ENCODE measurements at regions not wholly inside any gene's neighbourhood (a gene's known extent, or its start where the extent isn't known, plus 50 kb on each side); places are given as distances from the start of the nearest gene placed in this dataset.
A peak's percentile ranks its signal among the peaks of the same experiment; 100 is the strongest.

DNA sequence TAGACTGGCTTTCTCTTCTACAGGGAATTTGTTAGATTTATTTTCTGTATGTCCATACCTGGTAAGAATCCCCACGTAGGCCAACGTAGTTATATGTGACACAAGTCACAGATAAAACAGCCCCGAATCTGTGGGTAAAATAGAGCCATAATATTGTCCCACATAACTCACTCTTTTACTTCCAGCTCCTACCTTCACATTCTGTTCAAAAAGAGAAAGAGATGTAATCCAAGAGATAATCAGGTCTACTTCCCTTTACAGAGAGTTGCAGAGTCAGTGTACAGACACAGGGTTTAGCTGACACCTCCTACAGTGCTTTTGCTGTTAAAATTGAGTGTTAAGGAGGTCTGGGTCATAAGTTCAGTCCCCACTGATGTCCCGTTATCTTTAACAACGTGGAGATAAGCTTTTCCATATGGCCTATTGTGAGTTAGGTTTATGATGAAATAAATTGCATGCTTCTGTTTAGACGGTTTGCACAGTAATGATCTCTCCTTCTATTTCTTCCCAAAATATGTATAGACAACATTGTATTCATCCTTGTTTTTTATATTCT lies 446.5 kb downstream of the ADAMTS20 start:
- Histone ChIP-seq H3K9me3 (ENCODE audit: control insufficient read depth, low read length) (no peaks in the 10 kb centered on the region), H3K9ac (ENCODE audit: low read length) (no peak overlapping the region), H3K27me3 (replicated peaks; ENCODE audit: control insufficient read depth, insufficient read depth, low read length) (no peaks in the 10 kb centered on the region), H3K4me1 (ENCODE audit: control insufficient read depth, insufficient read depth, low read length) (peaks cover 5% of the 10 kb centered on the region), H3K4me3 (ENCODE audit: low read length) (no peak overlapping the region), H3K36me3 (ENCODE audit: control insufficient read depth, insufficient read depth, low read length, severe bottlenecking) (no peaks in the 10 kb centered on the region)
- DNase-seq (ENCODE audit: low read depth), result no peak

DNA sequence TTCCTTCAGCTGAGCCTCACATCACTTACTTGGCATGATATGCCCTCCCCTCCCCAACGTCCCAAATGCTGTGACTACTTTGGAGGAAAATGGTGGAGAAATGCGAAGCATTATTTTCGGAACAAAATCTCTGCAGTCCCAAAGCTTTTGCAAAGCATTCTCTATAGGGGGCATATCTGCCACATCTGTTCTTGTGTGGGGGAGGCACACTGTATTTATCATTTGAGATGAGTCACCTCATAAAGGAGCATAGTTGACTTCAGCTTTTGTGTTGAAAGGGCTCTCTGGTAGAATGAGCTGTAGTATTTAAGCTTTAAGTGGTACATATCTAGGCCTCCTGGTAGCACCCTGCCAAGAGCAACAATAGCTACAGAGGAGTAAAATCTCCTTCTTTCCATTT lies 447.5 kb downstream of the ADAMTS20 start:
- no peaks in the 10 kb centered on the region for H3K9me3 ChIP-seq (ENCODE audit: control insufficient read depth, low read length)
- H3K36me3 ChIP-seq (ENCODE audit: control insufficient read depth, insufficient read depth, low read length, severe bottlenecking), result no peaks in the 10 kb centered on the region
- peaks cover 5% of the 10 kb centered on the region for H3K4me1 ChIP-seq (ENCODE audit: control insufficient read depth, insufficient read depth, low read length)
- H3K4me3 ChIP-seq (ENCODE audit: low read length), result no peak overlapping the region
- H3K27me3 ChIP-seq (replicated peaks; ENCODE audit: control insufficient read depth, insufficient read depth, low read length), result no peaks in the 10 kb centered on the region
- peak; percentile 25 for DNase-seq (ENCODE audit: low read depth)
- H3K9ac ChIP-seq (ENCODE audit: low read length), result no peak overlapping the region

GRCh38 chr12:43103866-43104265 lies 448.1 kb downstream of the ADAMTS20 start:
- no peak overlapping the region for H3K4me3 ChIP-seq (ENCODE audit: low read length)
- H3K36me3 ChIP-seq (ENCODE audit: control insufficient read depth, insufficient read depth, low read length, severe bottlenecking), result no peaks in the 10 kb centered on the region
- H3K4me1 ChIP-seq (ENCODE audit: control insufficient read depth, insufficient read depth, low read length), result peaks cover 5% of the 10 kb centered on the region
- no peaks in the 10 kb centered on the region for H3K9me3 ChIP-seq (ENCODE audit: control insufficient read depth, low read length)
- DNase-seq (ENCODE audit: low read depth), result no peak
- no peak overlapping the region for H3K9ac ChIP-seq (ENCODE audit: low read length)
- no peaks in the 10 kb centered on the region for H3K27me3 ChIP-seq (replicated peaks; ENCODE audit: control insufficient read depth, insufficient read depth, low read length)

- Histone ChIP-seq H3K9ac (ENCODE audit: low read length) (no peak overlapping the region), H3K36me3 (ENCODE audit: control insufficient read depth, insufficient read depth, low read length, severe bottlenecking) (no peaks in the 10 kb centered on the region), H3K27me3 (replicated peaks; ENCODE audit: control insufficient read depth, insufficient read depth, low read length) (no peaks in the 10 kb centered on the region), H3K4me3 (ENCODE audit: low read length) (no peak overlapping the region), H3K4me1 (ENCODE audit: control insufficient read depth, insufficient read depth, low read length) (peaks cover 8% of the 10 kb centered on the region), H3K9me3 (ENCODE audit: control insufficient read depth, low read length) (no peaks in the 10 kb centered on the region)
- DNase-seq (ENCODE audit: low read depth), result no peak
These were observed 449.3 kb downstream of the ADAMTS20 start for GRCh38 chr12:43102546-43103264.

DNA sequence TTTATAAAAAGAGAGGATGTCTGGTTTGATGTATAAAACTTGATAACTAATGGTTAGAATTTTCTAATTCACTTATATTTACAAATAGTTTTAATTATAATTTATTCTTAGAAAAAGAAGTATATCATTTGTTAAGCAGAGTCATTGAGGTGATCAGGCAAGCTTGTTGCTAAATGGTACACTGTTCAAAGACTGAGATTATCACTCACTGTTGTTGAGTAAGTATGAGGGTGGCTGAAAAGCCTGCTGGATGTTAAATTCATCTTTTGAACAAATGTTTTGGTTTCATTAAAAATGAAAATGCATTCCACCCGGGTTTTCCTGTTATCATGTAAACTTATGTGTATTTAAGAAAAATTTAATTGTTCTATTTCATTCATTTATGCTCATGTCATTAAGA lies 451.8 kb downstream of the ADAMTS20 start:
- no peak overlapping the region for H3K4me3 ChIP-seq (ENCODE audit: low read length)
- peaks cover 8% of the 10 kb centered on the region for H3K4me1 ChIP-seq (ENCODE audit: control insufficient read depth, insufficient read depth, low read length)
- no peak overlapping the region for H3K9ac ChIP-seq (ENCODE audit: low read length)
- no peaks in the 10 kb centered on the region for H3K27me3 ChIP-seq (replicated peaks; ENCODE audit: control insufficient read depth, insufficient read depth, low read length)
- H3K9me3 ChIP-seq (ENCODE audit: control insufficient read depth, low read length), result no peaks in the 10 kb centered on the region
- DNase-seq (ENCODE audit: low read depth), result no peak
- no peaks in the 10 kb centered on the region for H3K36me3 ChIP-seq (ENCODE audit: control insufficient read depth, insufficient read depth, low read length, severe bottlenecking)

- Histone ChIP-seq H3K9me3 (ENCODE audit: control insufficient read depth, low read length) (no peaks in the 10 kb centered on the region), H3K9ac (ENCODE audit: low read length) (no peak overlapping the region), H3K36me3 (ENCODE audit: control insufficient read depth, insufficient read depth, low read length, severe bottlenecking) (no peaks in the 10 kb centered on the region), H3K4me1 (ENCODE audit: control insufficient read depth, insufficient read depth, low read length) (peaks cover 6% of the 10 kb centered on the region), H3K27me3 (replicated peaks; ENCODE audit: control insufficient read depth, insufficient read depth, low read length) (no peaks in the 10 kb centered on the region), H3K4me3 (ENCODE audit: low read length) (no peak overlapping the region)
- peak; percentile 44 for DNase-seq (ENCODE audit: low read depth)
These were observed 452.3 kb downstream of the ADAMTS20 start for GRCh38 chr12:43099691-43100163.

DNA sequence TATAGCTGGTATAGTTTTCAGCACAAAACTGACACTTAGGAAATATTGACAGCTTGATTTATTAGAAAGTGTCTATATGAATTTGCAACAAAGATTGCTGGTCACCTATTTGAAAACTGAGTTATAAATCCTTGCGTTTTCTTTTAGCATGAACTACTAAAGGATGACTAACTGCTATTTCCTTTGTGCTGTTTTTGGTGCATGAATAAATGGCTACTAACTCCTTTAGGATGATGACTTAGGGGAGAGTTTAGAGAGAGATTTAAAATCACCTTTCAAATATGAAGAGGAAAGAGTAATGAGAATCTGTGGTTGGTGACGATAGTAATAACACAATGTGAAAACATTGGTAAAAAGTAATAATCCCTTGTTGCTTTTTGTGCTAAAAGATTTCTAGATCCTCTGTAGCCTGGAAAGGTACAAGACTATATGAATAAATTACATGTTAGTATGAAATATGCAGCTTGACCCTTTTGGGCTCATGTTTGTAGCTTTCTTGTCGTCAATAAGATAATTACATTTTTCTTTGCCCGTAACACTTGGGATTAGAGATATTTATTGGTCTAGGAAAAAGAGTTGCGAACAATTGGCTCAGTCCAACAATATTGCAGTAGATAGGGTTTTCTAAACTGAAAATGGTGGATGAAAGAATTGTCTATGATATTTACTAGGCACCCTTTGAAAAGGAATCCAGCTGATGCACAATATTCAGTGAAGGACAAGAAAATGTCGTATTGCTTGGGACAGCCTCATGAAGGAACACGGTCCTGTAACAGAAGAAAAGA lies 453.0 kb downstream of the ADAMTS20 start:
- Histone ChIP-seq H3K4me3 (ENCODE audit: low read length) (no peak overlapping the region), H3K36me3 (ENCODE audit: control insufficient read depth, insufficient read depth, low read length, severe bottlenecking) (no peaks in the 10 kb centered on the region), H3K27me3 (replicated peaks; ENCODE audit: control insufficient read depth, insufficient read depth, low read length) (no peaks in the 10 kb centered on the region), H3K9me3 (ENCODE audit: control insufficient read depth, low read length) (no peaks in the 10 kb centered on the region), H3K4me1 (ENCODE audit: control insufficient read depth, insufficient read depth, low read length) (peaks cover 3% of the 10 kb centered on the region), H3K9ac (ENCODE audit: low read length) (no peak overlapping the region)
- DNase-seq (ENCODE audit: low read depth), result no peak

- no peaks in the 10 kb centered on the region for H3K27me3 ChIP-seq (replicated peaks; ENCODE audit: control insufficient read depth, insufficient read depth, low read length)
- H3K9ac ChIP-seq (ENCODE audit: low read length), result no peak overlapping the region
- DNase-seq (ENCODE audit: low read depth), result no peak
These were observed 453.9 kb downstream of the ADAMTS20 start for GRCh38 chr12:43098071-43098470.

GRCh38 chr12:43097471-43097870 lies 454.5 kb downstream of the ADAMTS20 start:
- no peaks in the 10 kb centered on the region for H3K36me3 ChIP-seq (ENCODE audit: control insufficient read depth, insufficient read depth, low read length, severe bottlenecking)
- peak; percentile 11 for DNase-seq (ENCODE audit: low read depth)
- H3K9me3 ChIP-seq (ENCODE audit: control insufficient read depth, low read length), result no peaks in the 10 kb centered on the region
- H3K4me3 ChIP-seq (ENCODE audit: low read length), result no peak overlapping the region
- H3K27me3 ChIP-seq (replicated peaks; ENCODE audit: control insufficient read depth, insufficient read depth, low read length), result no peaks in the 10 kb centered on the region
- peaks cover 3% of the 10 kb centered on the region for H3K4me1 ChIP-seq (ENCODE audit: control insufficient read depth, insufficient read depth, low read length)
- H3K9ac ChIP-seq (ENCODE audit: low read length), result no peak overlapping the region

More at GRCh38 chr12:43098071-43098470, 453.9 kb downstream of the ADAMTS20 start:
- Histone ChIP-seq H3K4me1 (ENCODE audit: control insufficient read depth, insufficient read depth, low read length) (peaks cover 3% of the 10 kb centered on the region), H3K36me3 (ENCODE audit: control insufficient read depth, insufficient read depth, low read length, severe bottlenecking) (no peaks in the 10 kb centered on the region), H3K4me3 (ENCODE audit: low read length) (no peak overlapping the region), H3K9me3 (ENCODE audit: control insufficient read depth, low read length) (no peaks in the 10 kb centered on the region)

GRCh38 chr12:43095669-43096280 lies 456.2 kb downstream of the ADAMTS20 start:
- Histone ChIP-seq H3K4me3 (ENCODE audit: low read length) (no peak overlapping the region), H3K9ac (ENCODE audit: low read length) (no peak overlapping the region), H3K27me3 (replicated peaks; ENCODE audit: control insufficient read depth, insufficient read depth, low read length) (no peaks in the 10 kb centered on the region), H3K4me1 (ENCODE audit: control insufficient read depth, insufficient read depth, low read length) (peaks cover 3% of the 10 kb centered on the region), H3K9me3 (ENCODE audit: control insufficient read depth, low read length) (no peaks in the 10 kb centered on the region), H3K36me3 (ENCODE audit: control insufficient read depth, insufficient read depth, low read length, severe bottlenecking) (no peaks in the 10 kb centered on the region)
- DNase-seq (ENCODE audit: low read depth), result no peak

Data from adipocyte (in vitro differentiated cells).